GM23248 (cell line): ENCODE measurements at regions not wholly inside any gene's neighbourhood (a gene's known extent, or its start where the extent isn't known, plus 50 kb on each side); places are given as distances from the start of the nearest gene placed in this dataset.

Experiments used
- EZH2 ChIP-seq: fragments of 200-600 bp; sonication (generic); IDR thresholded peaks from 2 replicates; pipeline ENCODE4 v1.6.1; 2018; ENCODE audit warnings: antibody characterized with exemption, mild to moderate bottlenecking; ENCODE audit not compliant: insufficient read depth, poor library complexity, severe bottlenecking
- EZH2phosphoT487 ChIP-seq: fragments of 200-600 bp; sonication (generic); IDR thresholded peaks from 2 replicates; pipeline ENCODE4 v1.6.1; 2018; ENCODE audit warnings: antibody characterized with exemption, moderate library complexity, mild to moderate bottlenecking, low read depth; ENCODE audit not compliant: insufficient read depth

GRCh38 chrX:117713411-117713810 is 403.2 kb downstream of the KLHL13 start:
- TF ChIP-seq EZH2phosphoT487, result no peak
- TF ChIP-seq EZH2, result no peak
